K562 (cell line): ENCODE measurements at regions not wholly inside any gene's neighbourhood (a gene's known extent, or its start where the extent isn't known, plus 50 kb on each side); places are given as distances from the start of the nearest gene placed in this dataset.

Source experiments
- E4F1 ChIP-seq: fragments of 250-450 bp; sonication (Bioruptor Pico); IDR thresholded peaks from 2 replicates; pipeline ENCODE4 v1.5.0; 2021; ENCODE audit warnings: mild to moderate bottlenecking, borderline replicate concordance
- MGA ChIP-seq: fragments of 450-650 bp; IDR thresholded peaks from 2 replicates; pipeline ENCODE4 v1.6.1; 2016; ENCODE audit warnings: mild to moderate bottlenecking, moderate library complexity
- SFPQ ChIP-seq: fragments of 200-400 bp; formaldehyde crosslinking; IDR thresholded peaks from 2 replicates; pipeline ENCODE4 v1.6.1; 2017; ENCODE audit warnings: mild to moderate bottlenecking, low read depth, low read length, moderate library complexity

DNA sequence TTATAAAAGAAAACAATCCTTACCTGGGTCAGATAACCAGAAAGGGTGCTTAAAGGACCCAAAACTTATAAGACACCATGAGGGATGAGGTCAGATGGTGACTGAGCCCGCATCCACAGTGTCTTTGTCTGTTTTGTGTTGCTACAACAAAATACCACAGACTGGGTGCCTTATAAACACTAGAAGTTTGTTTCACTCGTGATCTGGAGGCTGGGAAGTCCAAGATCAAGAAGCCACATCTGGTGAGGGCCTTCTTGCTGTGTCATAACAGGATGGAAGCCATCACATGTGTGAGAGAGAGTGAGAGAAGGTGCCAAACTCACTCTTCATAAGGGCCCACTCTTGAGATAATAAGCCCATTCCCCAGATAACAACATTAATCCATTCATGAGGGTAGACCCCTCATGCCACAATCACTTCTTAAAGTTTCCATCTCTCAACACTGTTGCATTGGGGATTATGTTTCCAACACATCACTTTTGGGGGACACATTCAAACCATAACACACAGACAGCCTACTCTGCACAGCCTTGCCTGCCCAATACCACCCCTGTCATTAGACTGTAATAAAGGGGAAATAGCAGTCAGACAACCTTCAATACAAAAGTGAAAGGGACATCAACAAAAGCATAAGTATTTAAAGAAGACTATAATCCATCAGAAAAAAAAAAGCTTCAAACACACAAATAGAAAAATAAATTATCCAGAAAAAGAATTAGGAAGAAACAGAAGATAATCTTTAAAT is 249.8 kb downstream of the ANAPC1 start (continued):
- TF ChIP-seq MGA (0 out of 2 replicates have a peak, but pooled peaks have one; percentile 14), SFPQ (no peak), E4F1 (CRISPR knock-in tag) (no peak)
